ENCODE measurements at regions not wholly inside any gene's neighbourhood (a gene's known extent, or its start where the extent isn't known, plus 50 kb on each side); places are given as distances from the start of the nearest gene placed in this dataset.

DNA sequence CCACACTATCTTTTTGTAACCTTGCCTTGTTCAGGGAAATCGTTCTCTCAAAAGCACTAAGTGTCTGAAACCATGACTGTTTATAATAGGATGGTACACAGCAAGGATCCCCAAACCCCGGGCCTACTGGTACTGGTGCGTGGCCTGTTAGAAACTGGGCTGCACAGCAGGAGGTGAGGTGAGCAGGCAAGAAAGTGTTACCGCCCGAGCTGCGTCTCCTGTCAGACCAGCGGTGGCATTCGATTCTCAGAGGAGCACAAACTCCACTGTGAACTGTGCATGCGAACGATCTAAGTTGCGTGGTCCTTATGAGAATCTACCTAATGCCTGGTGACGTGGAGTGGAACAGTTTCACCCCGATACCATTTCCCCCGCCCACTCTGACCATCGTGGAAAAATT, 81.8 kb upstream of the KCNJ3 start:
- Histone ChIP-seq H4K20me1 (ENCODE audit: insufficient read depth, low read length) (no peaks in the 10 kb centered on the region), H3K27me3 (ENCODE audit: insufficient read depth, low read length) (no peaks in the 10 kb centered on the region), H3F3A (ENCODE audit: insufficient read depth, low read length) (no peaks in the 10 kb centered on the region), H3K79me2 (ENCODE audit: insufficient read depth, low read length) (no peaks in the 10 kb centered on the region), H3K4me3 (ENCODE audit: low read depth, low read length, poor library complexity, severe bottlenecking) (no peak overlapping the region), H3K9ac (ENCODE audit: low read length) (no peak overlapping the region), H3K4me1 (ENCODE audit: insufficient read depth, low read length, severe bottlenecking) (no peaks in the 10 kb centered on the region), H3K9me2 (ENCODE audit: low read depth, low read length) (no peaks in the 10 kb centered on the region), H3K9me3 (ENCODE audit: low read length) (no peaks in the 10 kb centered on the region), H2AFZ (ENCODE audit: low read length) (no peak overlapping the region), H3K36me3 (ENCODE audit: insufficient read depth, low read length) (no peaks in the 10 kb centered on the region), H3K4me2 (ENCODE audit: low read length) (no peak overlapping the region), H3K27ac (ENCODE audit: low read depth, low read length, poor library complexity, severe bottlenecking) (no peak overlapping the region)
- TF ChIP-seq EZH2 (IDR thresholded peaks at IDR 0.05; ENCODE audit: borderline replicate concordance, low read length) = no peak
- TF ChIP-seq, protein P1, sequence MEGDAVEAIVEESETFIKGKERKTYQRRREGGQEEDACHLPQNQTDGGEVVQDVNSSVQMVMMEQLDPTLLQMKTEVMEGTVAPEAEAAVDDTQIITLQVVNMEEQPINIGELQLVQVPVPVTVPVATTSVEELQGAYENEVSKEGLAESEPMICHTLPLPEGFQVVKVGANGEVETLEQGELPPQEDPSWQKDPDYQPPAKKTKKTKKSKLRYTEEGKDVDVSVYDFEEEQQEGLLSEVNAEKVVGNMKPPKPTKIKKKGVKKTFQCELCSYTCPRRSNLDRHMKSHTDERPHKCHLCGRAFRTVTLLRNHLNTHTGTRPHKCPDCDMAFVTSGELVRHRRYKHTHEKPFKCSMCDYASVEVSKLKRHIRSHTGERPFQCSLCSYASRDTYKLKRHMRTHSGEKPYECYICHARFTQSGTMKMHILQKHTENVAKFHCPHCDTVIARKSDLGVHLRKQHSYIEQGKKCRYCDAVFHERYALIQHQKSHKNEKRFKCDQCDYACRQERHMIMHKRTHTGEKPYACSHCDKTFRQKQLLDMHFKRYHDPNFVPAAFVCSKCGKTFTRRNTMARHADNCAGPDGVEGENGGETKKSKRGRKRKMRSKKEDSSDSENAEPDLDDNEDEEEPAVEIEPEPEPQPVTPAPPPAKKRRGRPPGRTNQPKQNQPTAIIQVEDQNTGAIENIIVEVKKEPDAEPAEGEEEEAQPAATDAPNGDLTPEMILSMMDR (IDR thresholded peaks at IDR 0.05; ENCODE audit: low read length) = no peak

DNA sequence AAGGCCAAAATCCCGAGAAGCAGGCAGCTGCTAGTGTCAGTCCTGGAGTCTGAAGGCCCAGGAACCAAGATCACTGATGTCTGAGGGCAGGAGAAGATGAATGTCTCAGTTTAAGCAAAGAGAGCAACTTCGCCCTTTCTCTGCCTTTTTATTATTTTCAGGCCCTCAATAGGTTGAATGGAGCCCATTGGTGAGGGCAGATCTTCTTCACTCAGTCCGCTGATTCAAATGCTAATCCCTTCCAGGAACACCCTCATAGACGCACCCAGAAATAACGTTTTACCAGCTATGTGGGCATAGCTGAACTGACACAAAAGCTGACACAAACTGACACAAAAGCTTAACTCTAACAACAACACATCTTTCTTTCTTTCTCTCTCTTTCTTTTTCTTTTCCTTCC, 78.0 kb upstream of the KCNJ3 start:
- Histone ChIP-seq H3K9ac (ENCODE audit: low read length) (no peak overlapping the region), H3K9me3 (ENCODE audit: low read length) (no peaks in the 10 kb centered on the region), H3K27me3 (ENCODE audit: insufficient read depth, low read length) (no peaks in the 10 kb centered on the region), H3K36me3 (ENCODE audit: insufficient read depth, low read length) (no peaks in the 10 kb centered on the region), H3F3A (ENCODE audit: insufficient read depth, low read length) (no peaks in the 10 kb centered on the region), H3K79me2 (ENCODE audit: insufficient read depth, low read length) (no peaks in the 10 kb centered on the region), H3K27ac (ENCODE audit: low read depth, low read length, poor library complexity, severe bottlenecking) (no peak overlapping the region), H3K9me2 (ENCODE audit: low read depth, low read length) (no peaks in the 10 kb centered on the region), H3K4me1 (ENCODE audit: insufficient read depth, low read length, severe bottlenecking) (peaks cover 24% of the 10 kb centered on the region), H2AFZ (ENCODE audit: low read length) (no peak overlapping the region), H4K20me1 (ENCODE audit: insufficient read depth, low read length) (no peaks in the 10 kb centered on the region), H3K4me2 (ENCODE audit: low read length) (no peak overlapping the region), H3K4me3 (ENCODE audit: low read depth, low read length, poor library complexity, severe bottlenecking) (no peak overlapping the region)
- TF ChIP-seq, protein P1 (IDR thresholded peaks at IDR 0.05; ENCODE audit: low read length) = no peak
- no peak for TF ChIP-seq EZH2 (IDR thresholded peaks at IDR 0.05; ENCODE audit: borderline replicate concordance, low read length)

DNA sequence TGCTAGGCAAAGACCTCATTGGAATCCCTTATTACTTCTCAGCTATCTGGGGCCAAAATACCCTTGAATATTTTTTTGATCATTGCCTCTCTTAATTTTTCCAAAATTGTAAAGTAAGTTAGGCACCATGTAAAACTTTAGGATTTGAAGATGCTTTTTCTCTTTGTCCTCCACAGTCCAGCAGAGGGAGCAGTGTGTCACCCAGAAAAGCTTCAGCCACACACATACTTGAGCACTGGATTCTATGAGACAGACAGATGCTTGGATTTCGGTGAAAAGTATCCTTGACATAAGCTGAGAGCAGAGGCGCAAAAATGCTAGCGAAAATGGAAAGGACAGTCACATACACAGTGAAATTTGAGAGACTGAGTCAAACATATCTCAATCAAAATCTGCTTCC, 74.7 kb upstream of the KCNJ3 start:
- TF ChIP-seq EZH2 (IDR thresholded peaks at IDR 0.05; ENCODE audit: borderline replicate concordance, low read length) = no peak
- TF ChIP-seq, protein P1 (IDR thresholded peaks at IDR 0.05; ENCODE audit: low read length) = peak; percentile 86
- no peaks in the 10 kb centered on the region for H4K20me1 ChIP-seq (ENCODE audit: insufficient read depth, low read length)
- H3K79me2 ChIP-seq (ENCODE audit: insufficient read depth, low read length) = no peaks in the 10 kb centered on the region
- peaks cover 24% of the 10 kb centered on the region for H3K4me1 ChIP-seq (ENCODE audit: insufficient read depth, low read length, severe bottlenecking)
- H3K9me3 ChIP-seq (ENCODE audit: low read length) = no peaks in the 10 kb centered on the region
- no peak overlapping the region; the same call in 1 of the 2 replicates for H3K4me2 ChIP-seq (ENCODE audit: low read length)
- no peak overlapping the region for H2AFZ ChIP-seq (ENCODE audit: low read length)
- no peaks in the 10 kb centered on the region for H3K9me2 ChIP-seq (ENCODE audit: low read depth, low read length)
- no peaks in the 10 kb centered on the region for H3F3A ChIP-seq (ENCODE audit: insufficient read depth, low read length)
- H3K27ac ChIP-seq (ENCODE audit: low read depth, low read length, poor library complexity, severe bottlenecking) = no peak overlapping the region
- H3K9ac ChIP-seq (ENCODE audit: low read length) = no peak overlapping the region
- H3K36me3 ChIP-seq (ENCODE audit: insufficient read depth, low read length) = no peaks in the 10 kb centered on the region
- no peak overlapping the region for H3K4me3 ChIP-seq (ENCODE audit: low read depth, low read length, poor library complexity, severe bottlenecking)
- no peaks in the 10 kb centered on the region for H3K27me3 ChIP-seq (ENCODE audit: insufficient read depth, low read length)

All from OCI-LY1 (cell line).